ENCODE measurements at regions not wholly inside any gene's neighbourhood (a gene's known extent, or its start where the extent isn't known, plus 50 kb on each side); places are given as distances from the start of the nearest gene placed in this dataset.

DNA sequence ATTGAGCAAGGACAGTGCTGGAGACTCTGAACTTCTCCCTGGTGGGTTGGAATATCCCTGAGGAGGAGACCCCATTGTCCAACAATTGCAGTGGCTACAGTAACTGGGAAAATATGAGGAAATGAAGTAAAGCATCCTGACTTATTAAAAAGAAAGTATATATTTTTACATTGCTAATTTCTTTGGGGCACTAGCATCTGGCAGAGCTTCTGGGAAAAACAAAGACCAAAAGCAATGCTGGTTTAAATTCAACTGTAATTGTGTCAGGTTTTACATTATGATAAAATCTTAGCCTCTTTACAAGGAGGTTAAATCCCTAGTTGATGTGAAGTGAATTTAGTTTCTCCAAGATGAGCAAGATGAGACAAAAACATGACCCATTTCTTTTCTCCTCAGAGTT is 454.0 kb upstream of the RBMS3 start:
- no peaks in the 10 kb centered on the region for H3K36me3 Mint-ChIP-seq
- H3K9me3 Mint-ChIP-seq = peaks cover 12% of the 10 kb centered on the region
- ATAC-seq (no peak), DNase-seq (ENCODE audit: low spot score) (no peak)
- H3K4me3 Mint-ChIP-seq = no peak overlapping the region
- no peaks in the 10 kb centered on the region for H3K27me3 Mint-ChIP-seq
- H3K27ac Mint-ChIP-seq = no peak overlapping the region
- no peaks in the 10 kb centered on the region for H3K4me1 Mint-ChIP-seq (ENCODE audit: low read depth in 2 of 2)

DNA sequence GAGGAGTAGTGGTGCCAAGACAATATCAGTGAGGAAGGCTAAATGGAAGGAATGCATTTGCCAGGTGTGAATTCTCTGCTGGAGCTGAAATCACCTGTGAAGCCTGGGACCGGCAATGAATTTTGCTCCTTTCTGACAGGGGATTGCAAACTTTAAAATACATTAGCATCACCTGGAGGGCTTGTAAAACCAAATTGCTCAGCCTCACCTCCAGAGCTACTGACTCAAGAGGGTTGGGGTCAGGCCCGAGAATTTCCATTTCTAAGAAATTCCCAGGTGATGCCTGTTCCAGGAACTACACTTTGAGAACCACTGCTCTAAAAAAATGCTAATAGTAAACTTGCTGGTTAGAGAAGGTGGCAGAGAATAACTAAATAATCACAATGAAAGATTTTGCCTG is 445.6 kb upstream of the RBMS3 start:
- ATAC-seq (no peak), DNase-seq (ENCODE audit: low spot score) (no peak)
- Mint-ChIP-seq H3K27ac (no peak overlapping the region), H3K36me3 (no peaks in the 10 kb centered on the region), H3K4me1 (ENCODE audit: low read depth in 2 of 2) (no peaks in the 10 kb centered on the region), H3K27me3 (no peaks in the 10 kb centered on the region), H3K4me3 (no peak overlapping the region), H3K9me3 (peaks cover 4% of the 10 kb centered on the region)

DNA sequence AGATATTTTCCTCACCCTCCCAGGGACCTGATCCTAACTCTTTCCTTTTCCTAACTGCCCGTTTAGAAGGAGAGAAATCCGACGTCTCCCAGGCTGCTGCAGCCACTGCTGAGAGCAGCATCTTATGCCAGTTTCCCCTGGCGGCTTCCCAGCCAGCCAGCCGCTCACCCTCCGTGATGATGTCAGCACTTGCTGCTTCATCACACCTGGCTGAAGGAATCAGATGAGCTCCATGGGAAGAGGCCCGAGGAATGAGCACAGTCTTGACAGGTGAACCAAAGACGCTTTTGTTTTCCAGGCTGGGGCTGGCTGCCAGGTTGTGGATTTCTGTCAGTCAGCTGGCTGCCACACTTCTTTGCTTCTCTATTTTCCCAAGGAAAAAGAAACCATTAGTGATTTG is 445.1 kb upstream of the RBMS3 start:
- Mint-ChIP-seq H3K36me3 (no peaks in the 10 kb centered on the region), H3K4me1 (ENCODE audit: low read depth in 2 of 2) (no peaks in the 10 kb centered on the region), H3K9me3 (peaks cover 4% of the 10 kb centered on the region), H3K27ac (no peak overlapping the region), H3K4me3 (no peak overlapping the region), H3K27me3 (no peaks in the 10 kb centered on the region)
- no peak for ATAC-seq
- DNase-seq (ENCODE audit: low spot score) = no peak

DNA sequence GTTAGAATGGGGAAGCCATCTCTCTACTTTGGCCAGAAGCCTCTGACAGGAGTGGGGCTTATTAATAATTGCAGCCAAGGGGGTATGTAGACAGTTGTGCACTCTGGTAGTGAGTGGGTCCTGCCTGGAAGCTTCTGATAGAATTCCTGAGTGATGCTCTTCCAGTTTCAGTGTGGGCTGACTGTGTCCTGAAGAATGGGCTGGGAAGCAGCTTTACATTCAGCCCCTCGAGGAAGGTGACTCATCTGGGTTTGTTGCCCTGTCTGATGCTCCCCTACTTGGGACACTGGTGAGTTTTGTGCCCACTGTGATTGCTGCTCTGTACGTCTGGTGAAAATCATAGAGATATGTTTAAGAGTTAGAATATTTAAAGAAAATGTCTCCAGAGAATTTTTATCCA is 444.7 kb upstream of the RBMS3 start:
- no peak overlapping the region for H3K27ac Mint-ChIP-seq
- ATAC-seq (no peak), DNase-seq (ENCODE audit: low spot score) (no peak)
- no peaks in the 10 kb centered on the region for H3K4me1 Mint-ChIP-seq (ENCODE audit: low read depth in 2 of 2)
- H3K27me3 Mint-ChIP-seq = no peaks in the 10 kb centered on the region
- H3K36me3 Mint-ChIP-seq = no peaks in the 10 kb centered on the region
- H3K4me3 Mint-ChIP-seq = no peak overlapping the region
- peaks cover 4% of the 10 kb centered on the region for H3K9me3 Mint-ChIP-seq

DNA sequence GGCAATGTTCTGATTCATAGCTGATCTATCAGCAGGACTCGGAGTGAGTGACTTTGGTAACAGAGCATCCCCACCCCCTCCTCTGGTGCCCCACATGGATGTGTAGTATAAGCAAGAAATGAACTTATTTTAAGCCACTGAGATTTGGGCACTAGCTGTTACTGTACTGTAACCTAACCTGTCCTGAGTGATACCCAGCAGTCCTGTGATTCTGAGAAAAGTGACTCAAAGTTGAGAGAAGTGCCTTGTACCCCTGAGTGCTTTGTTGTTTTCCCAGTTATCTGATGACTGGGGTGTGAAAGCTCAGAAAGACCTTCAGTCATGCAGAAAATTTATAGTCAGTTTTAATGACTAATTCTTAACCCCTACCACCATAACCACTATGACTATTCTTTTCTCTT is 439.9 kb upstream of the RBMS3 start:
- peaks cover 4% of the 10 kb centered on the region for H3K9me3 Mint-ChIP-seq
- H3K4me1 Mint-ChIP-seq (ENCODE audit: low read depth in 2 of 2) = no peaks in the 10 kb centered on the region
- H3K27ac Mint-ChIP-seq = peak overlapping the region in 1 of 2 donors; percentile 23
- DNase-seq (ENCODE audit: low spot score) = no peak
- no peak overlapping the region for H3K4me3 Mint-ChIP-seq
- H3K27me3 Mint-ChIP-seq = no peaks in the 10 kb centered on the region
- no peaks in the 10 kb centered on the region for H3K36me3 Mint-ChIP-seq
- ATAC-seq = peak; percentile 75 to 89

DNA sequence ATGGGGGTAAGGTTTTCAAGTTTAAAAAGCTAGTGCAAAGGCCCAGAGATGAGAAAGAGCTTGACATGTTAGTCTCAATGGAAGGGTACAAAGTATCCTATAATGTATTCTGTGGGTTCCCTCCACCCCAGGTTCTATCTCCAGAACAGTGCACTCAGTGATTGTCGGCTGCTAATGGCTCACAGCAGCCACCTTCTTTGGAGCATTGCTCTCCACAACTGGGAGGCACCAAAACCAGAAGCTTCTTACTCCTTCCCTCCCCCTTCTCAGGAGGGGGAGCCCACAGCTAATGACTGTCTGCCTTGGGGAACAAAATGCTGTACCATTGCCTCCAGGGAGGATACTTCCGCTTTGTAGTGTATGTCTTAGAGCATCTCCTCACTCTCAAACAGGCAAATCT is 439.4 kb upstream of the RBMS3 start:
- H3K36me3 Mint-ChIP-seq = no peaks in the 10 kb centered on the region
- DNase-seq (ENCODE audit: low spot score) (no peak), ATAC-seq (peak; percentile 12 to 21)
- no peaks in the 10 kb centered on the region for H3K4me1 Mint-ChIP-seq (ENCODE audit: low read depth in 2 of 2)
- H3K27me3 Mint-ChIP-seq = no peaks in the 10 kb centered on the region
- peaks cover 4% of the 10 kb centered on the region for H3K9me3 Mint-ChIP-seq
- H3K27ac Mint-ChIP-seq = peak overlapping the region in 1 of 2 donors; percentile 23
- no peak overlapping the region for H3K4me3 Mint-ChIP-seq

DNA sequence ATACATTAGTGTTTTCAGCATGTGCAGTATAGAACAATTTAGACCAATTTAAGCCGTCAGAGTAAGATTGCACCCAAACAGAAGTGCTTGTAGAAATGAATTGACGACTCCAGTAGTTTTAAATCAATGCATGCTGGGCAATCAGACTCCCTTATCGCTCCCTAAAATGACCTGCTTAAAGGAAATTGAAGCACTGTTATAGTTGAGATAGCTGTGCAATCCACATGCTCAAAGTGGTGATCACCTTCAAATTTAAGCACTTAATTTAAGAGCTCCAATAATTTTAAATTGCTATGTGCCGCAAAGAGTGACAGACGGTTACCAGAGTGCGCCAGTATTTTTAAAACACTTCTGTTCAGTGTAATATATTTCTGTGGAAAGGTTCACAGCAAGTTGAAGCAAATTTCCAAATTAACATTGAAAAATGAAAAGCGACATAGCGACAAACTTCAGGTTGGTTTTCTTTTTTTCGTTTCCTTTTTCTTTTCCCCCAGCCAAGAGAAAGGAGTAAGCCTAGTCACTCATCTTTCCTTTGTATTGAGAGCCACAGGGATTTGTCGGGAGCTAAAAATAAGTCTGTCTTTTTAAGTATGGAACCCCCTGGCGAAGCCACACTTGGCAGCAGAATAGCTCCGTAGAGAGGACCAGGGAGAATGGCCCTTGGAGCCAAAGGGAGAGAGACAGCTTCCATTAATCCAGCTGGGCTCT is 436.4 kb upstream of the RBMS3 start:
- H3K27ac Mint-ChIP-seq = no peak overlapping the region
- peaks cover 3% of the 10 kb centered on the region for H3K9me3 Mint-ChIP-seq
- no peaks in the 10 kb centered on the region for H3K36me3 Mint-ChIP-seq
- H3K4me1 Mint-ChIP-seq (ENCODE audit: low read depth in 2 of 2) = no peaks in the 10 kb centered on the region
- H3K27me3 Mint-ChIP-seq = no peaks in the 10 kb centered on the region
- DNase-seq (ENCODE audit: low spot score) (no peak), ATAC-seq (no peak)
- no peak overlapping the region for H3K4me3 Mint-ChIP-seq

DNA sequence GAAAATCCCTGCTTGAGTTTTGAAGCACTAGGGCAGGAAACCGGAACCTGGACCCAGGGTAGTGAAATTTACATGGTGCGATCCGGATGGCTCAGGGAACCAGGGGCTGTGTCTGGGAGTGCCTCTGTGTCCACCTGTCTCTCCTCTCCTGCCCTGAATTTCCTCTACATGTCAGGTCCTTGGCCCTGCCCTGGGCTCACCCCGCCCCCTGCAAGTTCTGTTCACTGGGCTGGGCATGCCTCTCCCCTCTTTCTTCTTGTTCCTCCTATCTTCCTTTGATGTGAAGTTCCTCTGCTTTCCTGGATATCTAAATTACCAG is 435.9 kb upstream of the RBMS3 start:
- no peaks in the 10 kb centered on the region for H3K27me3 Mint-ChIP-seq
- ATAC-seq (no peak), DNase-seq (ENCODE audit: low spot score) (no peak)
- no peaks in the 10 kb centered on the region for H3K36me3 Mint-ChIP-seq
- H3K27ac Mint-ChIP-seq = no peak overlapping the region
- H3K4me1 Mint-ChIP-seq (ENCODE audit: low read depth in 2 of 2) = no peaks in the 10 kb centered on the region
- peaks cover 3% of the 10 kb centered on the region for H3K9me3 Mint-ChIP-seq
- no peak overlapping the region for H3K4me3 Mint-ChIP-seq

DNA sequence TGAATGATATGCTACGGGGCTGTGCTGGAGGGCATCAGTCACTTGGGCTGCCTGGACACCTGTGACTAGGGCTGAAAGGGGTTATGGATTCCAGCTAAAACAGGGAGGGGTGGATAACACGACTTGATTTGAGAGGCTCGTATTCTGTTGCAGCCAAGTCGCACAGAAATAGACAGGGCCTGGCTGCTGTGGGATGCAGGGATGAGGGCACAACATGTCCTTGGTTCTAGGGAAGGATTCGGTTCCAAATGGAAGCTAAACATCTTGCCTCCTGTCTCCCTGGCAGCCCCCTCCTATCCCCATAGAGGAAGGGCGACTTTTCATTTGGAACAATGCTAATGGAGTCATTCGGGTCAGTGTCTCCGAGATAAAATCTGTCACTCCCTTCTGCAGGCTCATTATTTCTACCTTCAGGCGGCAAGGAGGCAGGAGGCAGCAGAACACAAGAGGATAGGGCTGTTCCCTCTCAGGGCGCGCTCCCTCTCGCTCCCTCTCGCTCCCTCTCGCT is 433.8 kb upstream of the RBMS3 start:
- Mint-ChIP-seq H3K4me3 (no peak overlapping the region), H3K27me3 (no peaks in the 10 kb centered on the region), H3K9me3 (peaks cover 3% of the 10 kb centered on the region), H3K4me1 (ENCODE audit: low read depth in 2 of 2) (no peaks in the 10 kb centered on the region), H3K27ac (no peak overlapping the region), H3K36me3 (no peaks in the 10 kb centered on the region)
- ATAC-seq (no peak), DNase-seq (ENCODE audit: low spot score) (no peak)

DNA sequence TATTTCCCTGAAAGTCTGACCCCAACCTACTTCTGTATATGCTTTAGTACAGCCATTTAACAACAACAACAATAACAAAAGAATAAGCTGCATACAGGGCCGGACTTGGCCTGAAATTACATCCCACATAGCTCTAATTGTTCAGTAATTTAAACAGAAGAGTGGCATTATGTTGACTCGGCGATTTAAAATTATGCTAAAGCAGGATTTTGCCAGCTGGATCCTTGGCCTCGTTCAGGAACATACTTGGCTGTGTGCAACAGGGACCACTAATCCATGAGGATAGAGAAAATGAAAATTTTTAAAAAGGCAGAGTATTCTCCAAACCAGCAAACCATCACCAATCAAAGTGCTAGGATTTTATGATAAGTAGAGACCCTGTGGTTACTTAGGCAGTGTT is 433.1 kb upstream of the RBMS3 start:
- Mint-ChIP-seq H3K9me3 (peaks cover 3% of the 10 kb centered on the region), H3K27me3 (no peaks in the 10 kb centered on the region), H3K4me1 (ENCODE audit: low read depth in 2 of 2) (no peaks in the 10 kb centered on the region), H3K27ac (no peak overlapping the region), H3K4me3 (no peak overlapping the region), H3K36me3 (no peaks in the 10 kb centered on the region)
- DNase-seq (ENCODE audit: low spot score) (no peak), ATAC-seq (no peak)

DNA sequence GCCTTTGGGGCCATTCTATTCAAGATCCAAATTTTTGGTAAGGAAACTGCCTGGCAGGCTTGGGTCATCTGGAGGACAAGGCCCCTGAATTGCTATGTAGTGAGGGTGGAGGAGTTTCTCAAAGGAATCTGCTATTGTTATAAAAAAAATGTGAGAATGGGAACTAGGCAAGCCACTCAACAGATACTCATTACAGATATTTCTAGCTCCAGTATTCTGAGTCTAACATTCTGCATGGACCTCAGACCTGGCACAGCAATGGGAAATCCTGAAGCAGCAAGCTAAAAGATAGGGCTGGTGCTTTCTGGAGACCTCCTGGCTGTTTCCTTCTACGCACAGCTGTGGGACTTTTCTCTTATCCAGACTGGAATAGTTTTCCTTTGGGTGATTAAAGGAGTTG is 430.7 kb upstream of the RBMS3 start:
- H3K4me1 Mint-ChIP-seq (ENCODE audit: low read depth in 2 of 2) = no peaks in the 10 kb centered on the region
- H3K4me3 Mint-ChIP-seq = no peak overlapping the region
- H3K9me3 Mint-ChIP-seq = peaks cover 3% of the 10 kb centered on the region
- no peaks in the 10 kb centered on the region for H3K36me3 Mint-ChIP-seq
- no peak for DNase-seq (ENCODE audit: low spot score)
- no peaks in the 10 kb centered on the region for H3K27me3 Mint-ChIP-seq
- no peak for ATAC-seq
- H3K27ac Mint-ChIP-seq = no peak overlapping the region

DNA sequence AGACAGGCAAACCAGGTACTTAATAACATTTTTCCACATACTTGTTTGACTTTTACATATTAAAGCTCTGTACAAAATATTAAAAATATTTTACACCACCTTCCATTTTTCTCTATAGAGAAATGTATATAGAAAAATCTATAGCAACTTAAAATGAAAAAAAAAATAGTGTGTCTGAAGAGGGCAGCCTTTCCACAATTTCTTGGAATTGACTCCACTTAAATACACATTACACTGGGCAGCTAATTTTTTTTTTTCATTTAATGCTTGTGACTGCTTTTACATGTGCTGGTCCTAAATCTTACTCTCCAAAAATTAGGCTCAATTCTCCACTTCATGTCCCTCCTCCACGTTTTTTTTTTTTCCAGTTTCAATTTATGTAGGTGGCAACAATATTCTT is 427.0 kb upstream of the RBMS3 start:
- no peak for ATAC-seq

DNA sequence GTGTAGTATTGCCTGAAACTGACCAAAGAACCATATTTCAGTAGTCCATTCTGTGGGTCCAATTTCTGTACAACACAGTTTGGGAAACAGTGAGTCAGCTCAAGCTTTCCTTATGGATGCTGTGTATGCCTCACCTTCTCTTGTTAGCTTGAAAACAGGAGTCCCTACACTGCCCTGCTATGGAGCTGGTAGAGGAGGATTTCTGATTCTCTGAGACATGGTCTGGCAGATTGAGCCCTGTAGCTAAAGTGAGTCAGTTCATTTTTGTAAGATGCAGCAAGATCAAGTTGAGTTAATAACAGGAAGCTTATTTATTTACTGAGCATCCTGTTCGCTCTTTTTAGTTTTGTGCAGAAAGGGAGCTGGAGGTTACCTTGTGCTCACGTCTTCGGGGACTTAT is 424.1 kb upstream of the RBMS3 start:
- ATAC-seq = no peak
- no peaks in the 10 kb centered on the region for H3K27me3 Mint-ChIP-seq

More for the DNA sequence above, 427.0 kb upstream of the RBMS3 start:
- Mint-ChIP-seq H3K9me3 (no peaks in the 10 kb centered on the region), H3K4me3 (no peak overlapping the region), H3K4me1 (ENCODE audit: low read depth in 2 of 2) (no peaks in the 10 kb centered on the region), H3K27me3 (no peaks in the 10 kb centered on the region), H3K27ac (no peak overlapping the region), H3K36me3 (no peaks in the 10 kb centered on the region)
- no peak for DNase-seq (ENCODE audit: low spot score)

DNA sequence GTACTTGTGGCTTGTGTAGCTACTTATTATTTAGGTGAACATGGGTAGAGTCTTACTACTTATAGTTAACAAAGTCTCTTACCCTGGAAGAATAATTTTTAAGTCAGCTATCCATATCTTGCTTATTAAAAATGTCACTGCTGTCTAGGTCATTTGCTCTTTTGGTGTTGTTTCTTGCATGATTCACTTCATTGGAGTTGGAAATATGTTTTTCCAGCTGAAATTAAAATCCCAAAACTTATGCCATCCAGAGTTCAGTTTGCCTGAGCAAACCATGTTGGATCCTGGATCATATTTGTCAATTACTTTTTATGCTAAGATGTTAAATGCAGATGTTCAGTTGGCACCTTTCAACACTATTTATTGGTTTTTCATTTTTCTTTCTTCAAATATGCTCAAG is 421.0 kb upstream of the RBMS3 start:
- H3K4me3 Mint-ChIP-seq = no peak overlapping the region
- H3K9me3 Mint-ChIP-seq = peaks cover 3% of the 10 kb centered on the region
- no peak overlapping the region for H3K27ac Mint-ChIP-seq
- no peak for ATAC-seq
- H3K36me3 Mint-ChIP-seq = no peaks in the 10 kb centered on the region
- no peak for DNase-seq (ENCODE audit: low spot score)
- no peaks in the 10 kb centered on the region for H3K4me1 Mint-ChIP-seq (ENCODE audit: low read depth in 2 of 2)
- H3K27me3 Mint-ChIP-seq = no peaks in the 10 kb centered on the region

More for the DNA sequence above, 424.1 kb upstream of the RBMS3 start:
- Mint-ChIP-seq H3K27ac (no peak overlapping the region), H3K36me3 (no peaks in the 10 kb centered on the region), H3K4me1 (ENCODE audit: low read depth in 2 of 2) (no peaks in the 10 kb centered on the region), H3K4me3 (no peak overlapping the region), H3K9me3 (no peaks in the 10 kb centered on the region)
- no peak for DNase-seq (ENCODE audit: low spot score)

DNA sequence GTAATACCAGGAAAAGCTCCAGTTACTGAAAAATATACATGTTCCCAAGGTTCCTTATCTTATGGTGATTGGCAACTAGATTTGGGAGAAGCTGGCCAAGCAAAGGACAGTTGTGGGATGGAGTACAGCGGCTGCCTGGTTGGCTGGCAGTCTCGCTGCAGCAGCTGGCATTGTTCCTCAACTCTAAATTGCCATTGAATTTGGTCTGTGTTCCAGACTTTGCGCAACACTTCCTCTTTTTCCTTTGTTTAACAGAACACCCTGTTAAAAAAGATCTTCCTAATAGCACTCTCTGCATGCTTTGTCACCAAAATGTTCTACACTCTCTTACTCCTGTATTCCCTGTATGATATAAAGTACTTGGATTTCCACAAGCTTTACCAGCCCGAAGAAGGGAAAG is 420.6 kb upstream of the RBMS3 start:
- H3K9me3 Mint-ChIP-seq = peaks cover 3% of the 10 kb centered on the region
- no peak overlapping the region for H3K27ac Mint-ChIP-seq
- H3K27me3 Mint-ChIP-seq = no peaks in the 10 kb centered on the region
- no peak overlapping the region for H3K4me3 Mint-ChIP-seq
- ATAC-seq (no peak), DNase-seq (ENCODE audit: low spot score) (no peak)
- H3K4me1 Mint-ChIP-seq (ENCODE audit: low read depth in 2 of 2) = no peaks in the 10 kb centered on the region
- no peaks in the 10 kb centered on the region for H3K36me3 Mint-ChIP-seq

Measured in natural killer cell treated with Interleukin-12 subunit alpha and Interleukin-12 subunit beta and Interleukin-15 and Interleukin-18, amount 100 ng/mL, for 72 hours (primary cell).